HG02840 (cell line): ENCODE measurements at regions not wholly inside any gene's neighbourhood (a gene's known extent, or its start where the extent isn't known, plus 50 kb on each side); places are given as distances from the start of the nearest gene placed in this dataset.

Experiments
- ATAC-seq: cut with Tn5 transposase; IDR thresholded peaks from one replicate; pipeline ENCODE4 v1.9.1; 2021; ENCODE audit warnings: mild to moderate bottlenecking, moderate library complexity, moderate number of reproducible peaks; ENCODE audit not compliant: unreplicated experiment, low FRiP score

DNA sequence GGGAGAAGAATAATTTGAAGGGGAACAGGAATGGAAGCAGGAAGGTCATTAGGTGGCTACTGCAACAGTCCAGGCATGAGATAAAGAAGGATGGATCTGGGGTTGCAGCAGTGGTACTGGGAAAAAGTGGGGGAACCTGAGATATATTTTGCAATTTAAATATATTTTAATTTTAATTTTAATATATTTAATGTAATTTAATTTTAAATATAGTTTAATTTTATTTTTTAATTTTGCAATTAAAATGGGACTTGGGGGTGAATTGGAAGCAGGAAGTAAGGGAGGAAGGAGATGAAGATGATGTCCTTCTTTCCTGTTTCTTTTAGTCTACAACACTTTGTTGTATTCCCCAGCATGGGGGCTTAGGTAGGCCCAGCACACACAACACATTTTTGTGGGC, 369.8 kb downstream of the GADD45G start:
- no peak for ATAC-seq

DNA sequence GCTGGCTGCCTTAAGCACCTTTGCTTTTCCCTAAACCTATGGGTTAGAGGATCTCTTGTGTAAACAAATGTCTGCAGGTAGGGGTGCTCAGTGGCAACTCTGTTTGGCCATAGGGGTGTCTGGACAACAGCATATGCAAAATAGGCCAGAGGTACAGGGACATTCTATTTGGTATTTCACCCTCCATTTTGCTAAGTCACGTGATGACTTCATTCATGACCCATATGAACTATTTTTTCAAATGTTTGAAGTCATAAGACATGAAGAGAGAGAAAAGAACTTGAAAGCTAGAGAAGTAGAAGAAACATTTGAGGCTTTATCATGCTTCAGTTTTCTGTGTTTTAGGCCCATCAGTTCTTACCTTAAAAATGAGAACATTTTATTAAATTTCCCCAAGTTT, 370.2 kb downstream of the GADD45G start:
- no peak for ATAC-seq

DNA sequence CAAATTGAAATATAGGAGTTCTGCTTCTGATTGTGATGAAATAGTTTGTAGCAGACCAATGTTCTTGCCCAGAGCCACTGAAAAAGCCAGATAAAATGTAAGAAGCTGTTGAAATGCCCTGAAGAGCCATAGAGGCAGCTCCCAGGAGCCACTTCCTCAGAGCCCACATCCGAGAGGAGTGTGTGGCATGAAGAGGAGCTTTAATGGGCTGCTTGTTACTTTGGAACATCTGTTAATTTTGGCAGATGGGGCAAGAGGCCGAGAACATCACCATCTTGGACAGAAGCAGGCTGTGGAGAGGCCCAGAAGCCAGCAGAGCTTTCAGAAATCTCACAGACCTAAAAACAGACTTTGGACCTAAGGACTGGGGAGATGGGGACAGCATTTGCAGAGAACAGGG, 370.8 kb downstream of the GADD45G start:
- ATAC-seq, result no peak

DNA sequence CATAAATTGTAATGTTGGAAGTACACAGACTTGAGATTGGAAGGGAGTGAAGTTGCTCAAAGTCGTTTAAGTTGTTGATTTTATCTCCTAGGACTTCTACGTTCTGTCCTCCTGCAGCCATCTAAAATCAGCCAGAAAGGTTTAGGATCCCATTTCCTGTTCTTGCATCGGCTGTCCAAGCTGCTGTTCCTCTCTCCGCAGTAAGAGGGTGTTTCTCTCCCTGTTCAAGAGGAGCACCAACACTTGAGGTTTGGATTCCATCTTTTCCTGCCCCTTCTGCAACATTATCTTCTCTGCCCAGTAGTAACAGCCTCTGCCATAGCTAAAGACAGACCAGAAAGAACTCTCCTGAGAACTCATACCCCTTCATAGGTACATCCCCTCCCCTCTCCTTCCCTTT, 373.4 kb downstream of the GADD45G start:
- ATAC-seq, result no peak

DNA sequence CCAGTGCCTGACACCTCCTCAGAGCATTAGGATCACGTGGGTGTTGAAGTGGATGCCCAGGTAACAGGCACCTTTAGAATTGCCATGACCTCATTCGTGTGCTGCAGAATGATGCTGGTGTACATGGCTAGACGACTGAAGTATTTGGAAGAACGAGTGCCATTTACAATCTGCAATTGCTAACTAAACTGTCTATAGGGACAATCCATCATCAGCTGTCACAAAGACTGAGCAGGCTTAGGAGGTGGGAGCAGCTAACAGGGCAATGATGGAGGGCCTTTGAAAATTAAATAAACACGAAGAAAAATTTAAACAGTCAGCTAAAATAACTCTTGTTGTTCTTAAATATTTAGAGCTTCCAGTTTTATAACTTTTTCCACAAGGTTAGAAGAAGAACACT, 375.8 kb downstream of the GADD45G start:
- ATAC-seq, result no peak

DNA sequence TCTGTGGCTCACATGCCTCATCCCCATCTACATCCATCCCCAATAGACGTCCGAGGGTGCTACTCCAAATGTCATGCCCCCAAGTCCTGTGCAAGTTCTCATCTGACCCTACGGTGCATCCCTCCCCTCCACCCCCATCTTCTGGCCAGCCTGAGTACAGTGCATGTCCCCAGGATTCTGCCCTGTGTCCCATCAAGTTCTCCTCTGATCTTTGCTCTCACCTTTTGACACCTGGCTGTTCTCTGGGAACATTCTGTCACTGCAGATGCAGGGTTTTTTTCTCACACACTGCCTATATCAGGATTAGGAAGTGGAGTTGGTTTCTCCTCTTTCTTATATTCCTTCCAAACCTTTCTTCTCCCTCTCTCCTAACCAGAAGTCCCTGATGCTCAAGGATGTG, 377.2 kb downstream of the GADD45G start:
- ATAC-seq, result no peak

DNA sequence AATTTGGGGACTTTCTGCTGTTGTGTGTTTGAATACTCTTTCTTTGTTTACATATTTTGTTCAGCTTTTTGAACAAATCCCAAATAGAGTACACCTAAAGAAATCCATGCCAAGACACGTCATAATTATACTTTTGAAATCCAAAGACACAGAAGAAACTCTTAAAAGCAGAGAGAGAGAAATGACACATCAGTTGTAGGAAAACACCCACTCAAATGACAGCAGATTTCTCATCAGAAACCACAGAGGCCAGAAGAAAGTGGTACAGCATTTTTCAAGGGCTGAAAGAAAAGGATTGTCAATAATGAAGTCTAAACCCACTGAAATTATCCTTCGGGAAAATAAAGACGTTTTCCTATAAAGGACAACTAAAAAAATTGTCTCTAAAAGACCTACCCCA, 378.6 kb downstream of the GADD45G start:
- ATAC-seq, result no peak

DNA sequence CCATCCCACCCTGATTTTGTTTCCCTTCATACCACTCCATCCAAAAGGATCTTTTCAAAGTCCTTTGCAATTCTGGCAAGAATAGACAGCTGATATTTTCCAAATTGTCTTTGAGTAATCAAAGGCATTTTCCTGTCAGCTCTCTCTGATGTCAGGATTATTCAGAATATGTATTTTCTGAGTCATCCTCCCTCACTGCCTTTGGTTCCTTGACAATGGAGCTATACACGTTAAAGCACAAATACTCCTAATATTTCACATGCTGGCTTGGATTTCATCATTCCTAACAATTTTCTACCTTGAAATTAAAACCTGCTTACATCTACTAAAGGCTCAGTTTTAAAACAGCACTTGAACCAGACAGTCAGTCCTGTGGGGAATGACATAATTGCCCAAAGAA, 379.4 kb downstream of the GADD45G start:
- ATAC-seq, result no peak

DNA sequence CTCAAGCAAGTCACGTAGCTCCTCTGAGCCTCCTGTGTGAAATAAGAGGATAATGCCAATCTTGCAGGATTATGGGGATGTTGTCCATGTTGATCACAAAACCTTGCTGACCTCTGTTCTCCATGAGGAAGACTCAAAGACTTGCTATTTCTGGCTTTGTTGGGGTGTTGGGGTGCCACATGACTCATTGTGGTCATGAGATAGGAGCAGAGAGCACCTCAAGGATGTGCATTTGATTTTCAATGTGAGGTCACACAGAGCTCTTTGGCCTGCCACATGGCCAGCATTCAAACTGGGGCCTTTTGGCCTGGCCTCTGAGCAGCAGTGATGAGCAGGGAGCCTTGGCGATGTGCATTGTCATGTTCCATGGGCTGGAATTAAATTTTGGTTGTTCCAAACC, 380.3 kb downstream of the GADD45G start:
- no peak for ATAC-seq

DNA sequence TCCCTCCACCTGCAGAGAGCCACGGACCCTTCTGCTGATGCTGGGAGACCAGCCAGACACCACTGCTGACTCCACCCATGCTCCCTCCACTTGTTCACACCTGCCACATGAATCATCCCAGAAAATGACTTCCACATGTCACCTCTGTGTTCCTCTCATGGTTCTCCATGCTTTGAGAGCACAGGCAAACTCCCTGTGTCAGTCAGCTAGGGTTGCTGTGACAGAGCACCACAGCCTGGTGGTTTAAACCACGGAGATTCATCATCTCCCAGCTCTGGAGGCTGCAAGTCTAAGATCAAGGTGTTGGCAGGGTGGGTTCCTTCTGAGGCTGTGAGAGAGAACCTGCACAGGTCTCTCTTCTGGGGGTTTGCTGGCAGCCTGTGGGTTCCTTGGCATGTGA, 381.4 kb downstream of the GADD45G start:
- ATAC-seq, result no peak

DNA sequence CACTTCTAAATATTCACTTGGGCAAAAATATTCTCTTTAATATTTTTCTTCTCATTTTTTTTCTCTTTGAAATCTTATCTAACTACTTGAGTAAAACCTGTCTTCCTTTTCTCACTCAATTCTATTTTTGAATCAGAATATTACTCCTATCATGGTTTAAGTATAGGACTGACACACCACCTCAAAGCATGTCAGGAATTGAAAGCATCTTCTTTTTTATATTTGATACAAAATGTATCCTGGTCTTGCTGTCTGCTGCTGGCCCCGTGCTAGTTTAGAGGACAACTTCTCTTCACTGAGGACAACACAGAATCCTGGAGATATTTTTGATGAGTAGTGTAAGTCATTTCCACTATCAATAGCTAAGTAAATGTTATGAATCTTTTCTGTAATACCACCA, 383.6 kb downstream of the GADD45G start:
- no peak for ATAC-seq

DNA sequence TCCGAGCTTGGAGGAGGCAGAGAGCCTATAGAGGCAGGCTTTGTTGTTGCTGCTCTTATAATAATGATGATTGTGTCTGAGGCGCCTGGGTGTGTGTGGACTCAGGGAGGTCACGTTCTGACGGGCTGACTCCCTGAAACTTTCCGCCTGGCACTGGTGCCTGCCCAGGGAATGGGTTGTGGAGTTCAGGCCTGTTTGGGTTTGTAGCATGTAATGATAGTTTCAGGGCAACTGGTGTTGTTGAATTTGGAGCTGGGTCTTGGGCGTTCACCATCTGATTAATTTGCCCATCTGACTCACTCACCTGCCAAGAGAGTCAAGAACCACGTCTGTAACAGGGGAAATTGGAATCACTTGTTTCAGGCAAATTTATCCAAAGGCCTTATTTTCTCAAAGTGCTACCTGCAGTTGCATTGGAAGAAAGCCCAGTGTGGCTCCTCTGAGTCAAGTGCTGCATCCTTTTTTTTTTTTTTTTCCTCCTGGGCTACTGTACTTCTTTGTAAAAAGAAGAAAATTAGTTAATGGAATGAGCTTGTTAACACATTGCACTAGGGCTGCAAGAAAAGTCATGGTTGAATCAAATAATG, 386.5 kb downstream of the GADD45G start:
- ATAC-seq, result no peak

DNA sequence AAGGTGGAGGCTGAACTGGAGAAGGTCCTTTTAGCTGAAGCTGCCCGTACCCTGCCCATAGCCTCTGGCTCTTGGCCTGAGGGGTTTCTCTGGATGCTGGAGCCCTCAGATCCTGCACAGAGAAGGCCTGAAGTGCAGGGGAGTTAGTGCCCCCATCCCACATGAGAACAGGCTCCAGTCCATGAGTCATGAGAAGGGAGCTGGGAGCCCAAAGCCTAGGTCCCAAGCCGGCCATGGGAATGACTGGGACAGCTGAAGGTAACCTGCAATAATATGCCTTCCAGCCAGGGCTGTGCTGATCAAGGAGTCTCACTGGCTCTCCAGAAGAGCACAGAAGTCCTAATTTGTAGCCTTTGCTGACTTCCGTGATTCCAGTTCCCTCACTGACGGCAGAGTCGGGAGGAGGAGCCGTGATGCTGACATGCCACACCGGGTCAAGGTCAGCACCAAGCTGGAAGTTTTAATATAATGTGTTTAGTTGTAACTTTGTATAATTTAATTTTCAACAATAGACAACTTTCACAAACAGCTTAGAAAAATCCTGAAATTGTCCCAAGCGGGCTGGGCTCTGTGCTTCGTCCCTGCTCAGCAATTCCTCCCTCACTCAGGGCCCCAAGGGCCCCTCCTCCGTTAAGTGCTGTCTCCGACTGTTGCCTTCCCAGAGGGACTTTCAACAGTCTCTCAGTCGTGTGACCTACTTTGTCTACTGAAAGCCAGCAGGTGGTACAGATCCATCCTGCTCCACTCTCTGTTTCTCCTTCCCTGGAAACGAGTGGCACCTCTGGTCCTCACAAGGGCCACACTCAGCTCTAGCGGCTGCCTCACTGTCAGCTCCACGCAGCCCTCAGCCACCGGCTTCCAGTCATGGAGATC, 387.8 kb downstream of the GADD45G start:
- ATAC-seq, result no peak

DNA sequence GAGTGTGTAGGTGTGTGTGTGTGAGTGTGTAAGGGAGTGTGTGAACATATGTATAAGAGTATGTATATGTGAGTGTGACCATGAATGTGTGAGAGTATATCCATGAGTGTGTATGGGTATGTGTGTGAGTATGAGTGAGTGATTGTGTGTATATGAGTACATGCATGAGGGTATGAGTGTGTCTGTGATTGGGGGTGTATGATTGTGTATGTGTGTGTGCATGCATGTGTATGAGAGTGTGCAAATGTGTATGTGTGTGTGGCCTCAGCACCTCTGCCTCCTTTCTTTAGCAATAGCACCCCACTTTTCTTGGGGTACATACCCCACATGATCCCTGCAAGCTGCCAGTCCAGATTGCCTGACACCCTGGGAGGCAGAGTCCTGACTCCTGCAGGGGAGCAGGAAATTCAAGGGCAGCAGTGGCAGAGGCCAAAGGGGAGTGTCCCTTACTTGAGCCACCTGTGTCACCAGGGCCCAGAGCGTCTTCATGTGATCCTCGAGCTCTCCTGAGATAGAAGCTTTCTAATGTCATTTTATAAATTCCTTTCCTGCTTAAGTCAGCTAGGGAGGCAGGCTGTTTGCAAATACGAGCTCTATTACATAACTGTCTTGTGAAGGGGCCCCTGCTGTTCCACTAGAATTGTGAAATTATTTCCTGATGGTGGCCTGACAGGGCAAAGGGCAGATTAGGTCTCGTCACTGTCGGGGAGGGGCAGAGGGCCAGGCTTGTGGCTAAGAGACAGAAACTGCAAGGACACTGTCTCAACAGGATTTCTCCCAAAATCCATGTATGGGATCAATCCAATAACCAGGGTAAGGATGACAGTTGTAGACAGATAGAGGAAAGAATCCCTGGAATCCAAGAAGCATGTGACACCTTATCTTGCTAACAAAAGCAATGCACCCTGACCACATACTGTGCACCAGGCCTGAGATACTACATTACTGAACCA, 389.1 kb downstream of the GADD45G start:
- ATAC-seq, result no peak

DNA sequence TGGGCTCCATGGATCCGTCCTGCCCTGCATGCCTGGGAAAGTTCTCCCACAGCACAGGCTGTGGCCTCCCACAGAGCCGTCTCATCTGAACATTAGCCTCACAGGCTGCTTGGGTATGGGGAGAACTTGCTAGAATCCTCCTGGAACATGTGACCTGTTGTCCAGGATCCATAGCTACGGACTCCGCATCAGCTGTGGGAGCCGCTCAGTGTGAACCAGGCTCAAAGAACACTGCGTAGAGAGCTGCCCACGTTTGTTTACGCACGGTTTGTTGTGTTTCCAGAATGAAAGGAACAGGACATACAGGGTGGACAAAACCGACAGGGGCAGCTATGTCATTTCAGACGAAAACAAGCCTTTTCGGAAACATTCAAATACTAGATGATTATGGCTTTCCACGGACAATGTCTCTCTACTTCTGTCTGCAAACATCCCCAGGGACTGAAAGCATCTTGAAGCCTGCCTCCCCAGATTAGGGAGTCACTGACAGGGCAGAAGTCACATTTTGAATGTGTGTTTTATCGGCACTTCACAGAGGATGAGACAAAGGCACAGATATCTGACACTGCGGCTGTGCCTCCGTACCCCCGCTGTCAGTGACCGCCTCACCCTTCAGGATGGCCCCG, 390.3 kb downstream of the GADD45G start:
- no peak for ATAC-seq

DNA sequence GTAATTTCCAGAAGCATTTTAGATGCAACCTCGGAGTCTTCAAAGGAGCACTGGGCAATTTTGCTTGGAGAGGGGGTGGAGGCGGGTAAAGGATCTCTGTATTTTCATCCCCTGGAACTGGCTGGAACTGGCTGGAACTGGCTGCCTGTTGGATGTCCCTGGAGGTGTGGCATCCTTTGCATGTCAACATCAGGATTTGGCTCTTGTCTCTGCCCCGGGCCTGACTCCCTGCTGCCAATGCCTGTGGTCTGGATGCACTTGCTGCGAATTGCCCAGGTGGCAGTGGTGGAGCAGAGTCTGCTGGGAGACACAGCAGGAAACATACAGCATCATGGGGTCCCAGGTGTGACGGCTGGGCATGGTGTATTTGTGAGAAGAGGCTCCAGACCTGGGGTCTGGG, 391.3 kb downstream of the GADD45G start:
- no peak for ATAC-seq

DNA sequence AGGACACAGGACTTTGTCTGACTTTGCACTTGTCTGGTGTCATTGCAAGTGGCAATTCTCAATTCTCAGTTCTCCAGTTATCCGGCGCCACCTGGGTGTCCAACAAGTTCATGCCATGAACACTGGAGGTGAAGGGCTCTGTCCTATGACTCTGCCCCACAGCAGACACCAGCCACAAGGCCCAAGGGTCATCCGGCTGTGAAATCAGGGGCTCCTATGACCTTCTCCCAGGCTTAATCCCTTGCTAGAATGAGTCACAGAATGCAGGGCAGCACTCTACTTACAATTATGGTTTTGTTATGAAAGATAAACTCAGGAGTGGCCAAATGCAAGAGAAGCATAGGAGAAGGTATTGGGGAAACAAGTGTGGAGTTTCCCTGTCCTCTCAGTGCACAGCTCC, 392.0 kb downstream of the GADD45G start:
- no peak for ATAC-seq

DNA sequence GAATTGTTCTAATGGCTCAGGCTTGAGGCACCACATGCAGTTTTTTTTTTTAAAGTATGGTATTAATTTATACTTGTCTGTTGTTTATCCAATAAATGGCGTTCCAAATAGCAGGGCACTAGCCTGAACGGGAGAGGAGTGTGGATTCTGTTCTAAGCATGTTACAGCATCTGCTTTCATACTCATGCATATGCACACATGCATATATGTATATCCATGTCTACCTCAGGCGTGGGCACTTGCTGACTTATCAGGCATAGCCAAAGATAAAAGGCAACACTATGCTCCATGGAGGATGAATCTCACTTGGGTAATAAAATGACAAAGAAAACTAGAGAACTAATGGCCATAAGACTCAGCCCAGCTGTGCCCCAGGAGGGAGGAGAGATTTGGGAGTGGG, 393.8 kb downstream of the GADD45G start:
- ATAC-seq, result no peak

DNA sequence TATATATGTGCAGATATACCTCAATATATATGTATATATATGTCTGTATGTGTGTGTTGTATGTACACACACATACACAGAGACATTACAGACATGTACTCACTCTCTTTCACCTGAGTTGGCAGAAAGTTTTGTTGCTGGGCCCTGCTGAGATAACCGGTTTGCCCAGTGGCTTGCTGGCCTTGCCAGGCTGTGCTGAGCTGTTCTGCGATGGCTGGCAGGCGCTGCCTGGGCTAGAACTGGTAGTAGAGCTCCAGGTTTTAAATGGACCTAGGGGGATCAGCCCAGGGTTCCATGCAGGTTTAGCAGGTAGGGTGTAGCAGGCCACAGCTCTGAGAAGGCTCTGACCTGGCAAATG, 394.3 kb downstream of the GADD45G start:
- ATAC-seq, result no peak

DNA sequence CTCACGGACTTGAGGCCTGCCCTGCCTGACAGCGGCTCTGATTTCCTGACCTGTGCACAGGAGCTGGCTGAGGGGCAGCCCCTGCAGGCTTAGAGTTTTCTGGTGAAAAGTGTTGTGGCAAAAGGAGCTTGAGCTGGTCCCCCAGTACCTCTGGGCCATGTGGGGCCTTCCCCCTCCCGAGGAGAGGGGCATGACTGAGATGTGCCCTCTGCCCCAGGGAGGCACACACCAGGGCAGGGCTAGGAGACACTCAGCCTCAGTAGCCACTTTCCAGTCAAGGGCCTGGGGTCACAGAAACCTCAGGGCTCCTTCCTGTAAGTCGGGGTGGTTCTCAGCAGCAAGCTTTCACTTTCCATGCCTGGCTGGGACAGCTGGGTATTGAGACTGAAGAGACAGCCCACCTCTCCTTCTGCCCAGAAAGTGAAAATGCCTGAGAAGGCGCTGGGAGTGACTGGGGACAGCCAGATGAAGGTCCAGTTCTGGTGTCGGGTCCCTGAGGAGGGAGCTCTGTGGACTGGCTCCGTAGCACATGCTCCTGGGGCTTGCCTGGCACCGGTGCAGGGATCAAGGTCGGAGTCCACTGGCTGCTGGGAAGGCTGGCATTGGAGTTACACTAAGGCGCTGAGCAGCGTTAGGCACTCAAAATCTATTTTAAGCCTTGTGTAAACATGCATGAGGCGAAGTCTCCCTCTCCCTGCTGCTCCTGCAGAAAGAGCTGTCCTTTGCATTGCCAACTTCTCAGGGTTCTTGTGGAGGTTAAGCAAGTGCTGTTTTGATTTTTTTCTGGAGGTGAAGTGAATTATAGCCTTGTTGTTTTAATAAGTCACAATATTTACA, 394.9 kb downstream of the GADD45G start:
- ATAC-seq, result peak; percentile 89
